HG03460 (cell line): ENCODE measurements at regions not wholly inside any gene's neighbourhood (a gene's known extent, or its start where the extent isn't known, plus 50 kb on each side); places are given as distances from the start of the nearest gene placed in this dataset.
"Not testable (repeated sequence)": the region's sequence is repeated elsewhere in the genome, so short reads cannot be mapped to it uniquely, and the experiment has no call there.

Experiments used
- ATAC-seq: cut with Tn5 transposase; IDR thresholded peaks from one replicate; pipeline ENCODE4 v1.9.1; 2021; ENCODE audit not compliant: unreplicated experiment

GRCh38 chr5:21484498-21484889 lies 1368.7 kb downstream of the CDH12 start:
- not testable (repeated sequence) for ATAC-seq

GRCh38 chr5:21483790-21484497 lies 1369.2 kb downstream of the CDH12 start:
- not testable (repeated sequence) for ATAC-seq

- ATAC-seq = not testable (repeated sequence)
Measured at GRCh38 chr5:21482983-21483650, 1370.0 kb downstream of the CDH12 start.

GRCh38 chr5:21482522-21482921 lies 1370.6 kb downstream of the CDH12 start:
- not testable (repeated sequence) for ATAC-seq

- not testable (repeated sequence) for ATAC-seq
Measured at GRCh38 chr5:21481320-21482270, 1371.5 kb downstream of the CDH12 start.

GRCh38 chr5:21480054-21480453 lies 1373.1 kb downstream of the CDH12 start:
- not testable (repeated sequence) for ATAC-seq

GRCh38 chr5:21473981-21474380 lies 1379.2 kb downstream of the CDH12 start:
- ATAC-seq = not testable (repeated sequence)

GRCh38 chr5:21473436-21473835 lies 1379.7 kb downstream of the CDH12 start:
- not testable (repeated sequence) for ATAC-seq

- ATAC-seq = not testable (repeated sequence)
Measured at GRCh38 chr5:21471691-21472090, 1381.5 kb downstream of the CDH12 start.

GRCh38 chr5:21469523-21470101 lies 1383.5 kb downstream of the CDH12 start:
- ATAC-seq = not testable (repeated sequence)

GRCh38 chr5:21467544-21467943 lies 1385.6 kb downstream of the CDH12 start:
- ATAC-seq = not testable (repeated sequence)

- ATAC-seq = not testable (repeated sequence)
Measured at GRCh38 chr5:21459744-21460073, 1393.4 kb downstream of the CDH12 start.

GRCh38 chr5:21452449-21452848 lies 1400.7 kb downstream of the CDH12 start:
- ATAC-seq = no peak

- ATAC-seq = no peak
Measured at GRCh38 chr5:21432646-21433045, 1420.5 kb downstream of the CDH12 start.

- ATAC-seq = no peak
Measured at GRCh38 chr5:21424907-21425306, 1428.2 kb downstream of the CDH12 start.

GRCh38 chr5:21419383-21419782 lies 1431.4 kb upstream of the CDH18 start:
- no peak for ATAC-seq

GRCh38 chr5:21402089-21402488 lies 1414.1 kb upstream of the CDH18 start:
- ATAC-seq = not testable (repeated sequence)

GRCh38 chr5:21398511-21398910 lies 1410.5 kb upstream of the CDH18 start:
- ATAC-seq = no peak

GRCh38 chr5:21397693-21398092 lies 1409.7 kb upstream of the CDH18 start:
- ATAC-seq = no peak

- ATAC-seq = no peak
Measured at GRCh38 chr5:21391506-21391905, 1403.5 kb upstream of the CDH18 start.

GRCh38 chr5:21360754-21361153 lies 1372.8 kb upstream of the CDH18 start:
- ATAC-seq = not testable (repeated sequence)
